Vagina (tissue), 2 donors: ENCODE measurements at regions not wholly inside any gene's neighbourhood (a gene's known extent, or its start where the extent isn't known, plus 50 kb on each side); places are given as distances from the start of the nearest gene placed in this dataset.

Experiments
- DNase-seq, 2 donors: peaks; one replicate each; pipeline ENCODE4 v3.0.0-alpha.2; 2017; ENCODE audit errors: extremely low spot score in 2 of 2
- H3K27ac ChIP-seq: fragments of 200-600 bp; sonication (generic); one replicate; pipeline ENCODE4 v1.5.1; 2019
- H3K27me3 ChIP-seq: fragments of 200-600 bp; sonication (generic); one replicate; pipeline ENCODE4 v1.5.1; 2019
- H3K36me3 ChIP-seq, 2 donors: fragments of 200-600 bp; sonication (generic); one replicate each; pipeline ENCODE4 v1.5.1; 2017 to 2019
- H3K4me1 ChIP-seq: fragments of 200-600 bp; sonication (generic); one replicate; pipeline ENCODE4 v1.5.1; 2019
- H3K4me3 ChIP-seq, 2 donors: fragments of 200-600 bp; sonication (generic); 1 replicate in 1 of 2; 2 replicates in 1 of 2; pipeline ENCODE4 v1.5.1; 2016 to 2019
- H3K9me3 ChIP-seq: fragments of 200-600 bp; sonication (generic); one replicate; pipeline ENCODE4 v1.5.1; 2019
- POLR2A ChIP-seq, 2 donors: fragments of 450-650 bp; IDR thresholded peaks; one replicate each; pipeline ENCODE4 v1.6.1; 2017; ENCODE audit warnings: antibody characterized with exemption in 2 of 2, mild to moderate bottlenecking in 2 of 2, moderate library complexity in 2 of 2
- POLR2AphosphoS5 ChIP-seq, 2 donors: sonication (generic); formaldehyde crosslinking; IDR thresholded peaks; one replicate each; pipeline ENCODE4 v1.9.0; 2017; ENCODE audit warnings: antibody characterized with exemption in 2 of 2, mild to moderate bottlenecking in 2 of 2, low read depth in 1 of 2; ENCODE audit not compliant: insufficient read depth in 1 of 2
- intact Hi-C: fragments of 100-400 bp; cut with DNase I; formaldehyde crosslinking; loops from one replicate; pipeline ENCODE4 v1.15.1; 2023
- TF ChIP-seq, protein P1 (sequence below), 3 experiments: fragments of 450-650 bp in 2 of 3; fragments of 200-600 bp in 1 of 3; sonication (generic) in 1 of 3; IDR thresholded peaks; one replicate each; pipeline ENCODE4 v1.5.1; 2017 to 2019; ENCODE audit warnings: antibody characterized with exemption in 3 of 3, mild to moderate bottlenecking in 2 of 3, moderate library complexity in 2 of 3

DNA sequence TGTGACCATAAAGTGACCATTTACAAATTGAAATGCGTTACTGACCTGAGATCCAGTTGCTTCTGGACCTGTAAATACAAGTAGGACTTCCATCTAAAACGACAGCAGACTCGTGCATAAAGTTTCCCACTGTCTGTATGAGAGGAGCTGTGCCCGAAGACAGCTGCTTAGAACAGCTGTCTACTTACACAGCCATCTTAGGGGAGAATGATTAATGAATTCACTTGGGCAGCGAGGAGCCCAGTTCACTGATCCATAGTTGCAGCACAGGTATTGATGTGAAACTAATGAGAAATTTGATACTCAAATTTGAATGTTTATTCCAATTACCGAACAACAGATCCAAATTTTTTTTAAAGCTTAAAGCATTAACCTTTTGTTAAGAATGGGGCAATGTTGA, 748.1 kb downstream of the NR2F2 start:
- TF ChIP-seq, protein P1, sequence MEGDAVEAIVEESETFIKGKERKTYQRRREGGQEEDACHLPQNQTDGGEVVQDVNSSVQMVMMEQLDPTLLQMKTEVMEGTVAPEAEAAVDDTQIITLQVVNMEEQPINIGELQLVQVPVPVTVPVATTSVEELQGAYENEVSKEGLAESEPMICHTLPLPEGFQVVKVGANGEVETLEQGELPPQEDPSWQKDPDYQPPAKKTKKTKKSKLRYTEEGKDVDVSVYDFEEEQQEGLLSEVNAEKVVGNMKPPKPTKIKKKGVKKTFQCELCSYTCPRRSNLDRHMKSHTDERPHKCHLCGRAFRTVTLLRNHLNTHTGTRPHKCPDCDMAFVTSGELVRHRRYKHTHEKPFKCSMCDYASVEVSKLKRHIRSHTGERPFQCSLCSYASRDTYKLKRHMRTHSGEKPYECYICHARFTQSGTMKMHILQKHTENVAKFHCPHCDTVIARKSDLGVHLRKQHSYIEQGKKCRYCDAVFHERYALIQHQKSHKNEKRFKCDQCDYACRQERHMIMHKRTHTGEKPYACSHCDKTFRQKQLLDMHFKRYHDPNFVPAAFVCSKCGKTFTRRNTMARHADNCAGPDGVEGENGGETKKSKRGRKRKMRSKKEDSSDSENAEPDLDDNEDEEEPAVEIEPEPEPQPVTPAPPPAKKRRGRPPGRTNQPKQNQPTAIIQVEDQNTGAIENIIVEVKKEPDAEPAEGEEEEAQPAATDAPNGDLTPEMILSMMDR (IDR thresholded peaks at IDR 0.05) = no peak
- TF ChIP-seq POLR2A (IDR thresholded peaks at IDR 0.05) (no peak), POLR2AphosphoS5 (IDR thresholded peaks at IDR 0.05; ENCODE audit: insufficient read depth in 1 of 2, low read depth in 1 of 2) (no peak)

DNA sequence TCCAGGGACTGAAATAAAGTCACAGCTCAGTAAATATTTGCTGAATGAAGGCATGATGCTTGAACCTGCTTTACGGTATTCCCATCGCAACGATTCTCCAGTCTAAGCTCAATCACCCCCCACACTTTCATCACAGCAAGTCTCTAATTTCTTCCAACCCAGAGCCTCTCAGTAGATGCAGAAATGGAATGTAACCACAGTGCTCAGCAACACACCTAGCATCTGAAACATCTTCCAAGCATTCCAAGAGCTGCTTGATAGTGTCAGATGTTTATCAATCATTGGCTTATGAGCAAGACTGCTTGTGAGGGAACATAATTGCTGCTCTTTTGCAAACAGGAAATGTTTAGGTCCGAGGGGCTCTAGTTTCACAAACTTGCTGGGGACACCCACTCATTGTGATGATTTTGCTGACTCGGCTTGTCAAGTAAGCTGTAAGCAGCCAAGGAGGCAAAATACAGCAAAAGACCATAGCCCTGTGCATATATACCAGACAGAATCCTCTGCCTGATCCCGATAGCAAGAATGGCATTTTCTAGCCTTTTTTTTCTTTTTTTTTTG, 751.2 kb downstream of the NR2F2 start:
- Histone ChIP-seq H3K4me1 (no peaks in the 10 kb centered on the region), H3K36me3 (no peaks in the 10 kb centered on the region), H3K27ac (no peak overlapping the region), H3K4me3 (no peak overlapping the region), H3K27me3 (no peaks in the 10 kb centered on the region), H3K9me3 (no peaks in the 10 kb centered on the region)
- DNase-seq = no peak
- intact Hi-C loops = loop anchor here (5.0 kb wide), 1 partner anchor 376 kb away; no protein-coding TSS in a partner anchor
- TF ChIP-seq, protein P1 (IDR thresholded peaks at IDR 0.05) = no peak
- no peak for TF ChIP-seq POLR2A (IDR thresholded peaks at IDR 0.05)
- TF ChIP-seq POLR2AphosphoS5 (IDR thresholded peaks at IDR 0.05; ENCODE audit: insufficient read depth in 1 of 2, low read depth in 1 of 2) = no peak

More for the DNA sequence above, 748.1 kb downstream of the NR2F2 start:
- H3K36me3 ChIP-seq = no peaks in the 10 kb centered on the region
- H3K27me3 ChIP-seq = no peaks in the 10 kb centered on the region
- H3K4me3 ChIP-seq = no peak overlapping the region
- H3K27ac ChIP-seq = no peak overlapping the region
- H3K4me1 ChIP-seq = no peaks in the 10 kb centered on the region
- no peak for DNase-seq
- intact Hi-C loops = no loop called here
- H3K9me3 ChIP-seq = no peaks in the 10 kb centered on the region

DNA sequence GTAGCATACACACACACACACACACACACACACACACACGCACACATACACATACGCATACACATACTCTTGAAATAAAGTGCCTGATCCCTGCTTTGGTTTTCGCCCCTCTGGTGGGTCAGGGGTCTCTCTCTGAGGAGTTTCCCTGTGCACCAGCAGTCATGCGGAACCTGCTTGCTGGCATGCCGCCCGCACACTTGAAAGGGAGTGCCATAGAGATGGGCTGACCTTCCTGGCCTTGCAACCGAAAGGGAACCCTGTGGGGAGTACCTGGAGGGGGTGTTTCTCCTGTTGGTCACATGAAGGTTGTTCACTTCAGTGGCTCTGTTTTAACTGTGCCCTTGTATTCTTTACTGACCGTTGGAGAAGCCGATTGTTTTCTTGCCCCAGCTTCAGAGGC, 752.3 kb downstream of the NR2F2 start:
- intact Hi-C loops = loop anchor here (5.0 kb wide), 1 partner anchor 374 kb away; no protein-coding TSS in a partner anchor
- no peaks in the 10 kb centered on the region for H3K36me3 ChIP-seq
- H3K27me3 ChIP-seq = no peaks in the 10 kb centered on the region
- H3K9me3 ChIP-seq = no peaks in the 10 kb centered on the region
- DNase-seq = no peak
- no peak overlapping the region for H3K27ac ChIP-seq
- TF ChIP-seq POLR2A (IDR thresholded peaks at IDR 0.05) (no peak), POLR2AphosphoS5 (IDR thresholded peaks at IDR 0.05; ENCODE audit: insufficient read depth in 1 of 2, low read depth in 1 of 2) (no peak)
- TF ChIP-seq, protein P1 (IDR thresholded peaks at IDR 0.05) = no peak
- H3K4me1 ChIP-seq = no peaks in the 10 kb centered on the region
- H3K4me3 ChIP-seq = no peak overlapping the region

DNA sequence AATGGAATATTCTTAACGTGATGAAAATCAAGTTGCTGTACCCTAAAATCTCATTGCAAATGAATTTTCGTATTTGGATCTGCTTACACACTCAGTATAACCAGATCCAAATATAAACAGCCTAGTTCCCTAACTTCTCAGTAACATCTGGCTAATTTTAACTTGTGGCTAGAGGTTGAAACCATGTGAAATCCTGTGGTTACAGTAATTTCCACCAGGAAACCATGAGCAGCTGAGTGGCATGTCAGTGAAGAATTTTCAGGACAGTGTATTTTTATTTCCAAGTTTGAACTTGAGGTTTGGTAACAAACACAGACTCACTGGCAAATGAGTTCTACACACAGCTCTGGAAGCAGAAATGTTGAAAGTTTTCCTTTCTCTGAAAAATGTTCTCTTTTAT, 754.1 kb downstream of the NR2F2 start:
- H3K4me1 ChIP-seq = no peaks in the 10 kb centered on the region
- no peak overlapping the region for H3K27ac ChIP-seq
- TF ChIP-seq, protein P1 (IDR thresholded peaks at IDR 0.05) = no peak
- TF ChIP-seq POLR2AphosphoS5 (IDR thresholded peaks at IDR 0.05; ENCODE audit: insufficient read depth in 1 of 2, low read depth in 1 of 2) (no peak), POLR2A (IDR thresholded peaks at IDR 0.05) (no peak)
- H3K4me3 ChIP-seq = no peak overlapping the region
- DNase-seq = no peak
- H3K9me3 ChIP-seq = no peaks in the 10 kb centered on the region
- H3K27me3 ChIP-seq = no peaks in the 10 kb centered on the region
- intact Hi-C loops = loop anchor here (5.0 kb wide), 1 partner anchor 373 kb away; no protein-coding TSS in a partner anchor
- no peaks in the 10 kb centered on the region for H3K36me3 ChIP-seq

- Histone ChIP-seq H3K4me3 (no peak overlapping the region), H3K36me3 (no peaks in the 10 kb centered on the region), H3K27me3 (no peaks in the 10 kb centered on the region), H3K4me1 (no peaks in the 10 kb centered on the region), H3K27ac (no peak overlapping the region), H3K9me3 (no peaks in the 10 kb centered on the region)
- TF ChIP-seq POLR2AphosphoS5 (IDR thresholded peaks at IDR 0.05; ENCODE audit: insufficient read depth in 1 of 2, low read depth in 1 of 2) (no peak), POLR2A (IDR thresholded peaks at IDR 0.05) (no peak)
- TF ChIP-seq, protein P1 (IDR thresholded peaks at IDR 0.05) = no peak
- intact Hi-C loops = no loop called here
- no peak for DNase-seq
Measured at GRCh38 chr15:97085731-97086130, 755.2 kb downstream of the NR2F2 start.
